Liver (tissue), 8 donors: ENCODE measurements at regions not wholly inside any gene's neighbourhood (a gene's known extent, or its start where the extent isn't known, plus 50 kb on each side); places are given as distances from the start of the nearest gene placed in this dataset.

Experiments used
- DNase-seq: peaks from one replicate; pipeline ENCODE4 v3.0.0-alpha.2; 2017; ENCODE audit warnings: low spot score
- H3K27ac ChIP-seq, 2 donors: one replicate each; pipeline ENCODE4 v1.7.0; 2013; ENCODE audit warnings: inconsistent platforms in 2 of 2, low read length in 2 of 2, control low read depth in 1 of 2, low read depth in 1 of 2, mild to moderate bottlenecking in 1 of 2
- H3K27me3 ChIP-seq, 4 donors: one replicate each; pipeline versions ENCODE4 v1.6.1 to v1.7.0; 2013; ENCODE audit warnings: low read length in 3 of 4, inconsistent platforms in 1 of 4, mild to moderate bottlenecking in 1 of 4, moderate library complexity in 1 of 4; ENCODE audit not compliant: control insufficient read depth in 4 of 4, insufficient read depth in 4 of 4
- H3K36me3 ChIP-seq, 4 donors: one replicate each; pipeline versions ENCODE4 v1.6.1 to v1.7.0; 2013; ENCODE audit warnings: low read length in 3 of 4, mild to moderate bottlenecking in 3 of 4, low read depth in 1 of 4, moderate library complexity in 1 of 4; ENCODE audit not compliant: control insufficient read depth in 4 of 4, insufficient read depth in 3 of 4
- H3K4me1 ChIP-seq, 4 donors: one replicate each; pipeline versions ENCODE4 v1.6.1 to v1.7.0; 2013; ENCODE audit warnings: low read length in 3 of 4, mild to moderate bottlenecking in 3 of 4, moderate library complexity in 1 of 4; ENCODE audit not compliant: control insufficient read depth in 4 of 4, insufficient read depth in 4 of 4
- H3K4me3 ChIP-seq, 3 donors: one replicate each; pipeline versions ENCODE4 v1.6.1 to v1.7.0; 2013; ENCODE audit warnings: low read length in 3 of 3, control low read depth in 1 of 3, low read depth in 1 of 3, mild to moderate bottlenecking in 1 of 3
- H3K9ac ChIP-seq, 2 donors: one replicate each; pipeline ENCODE4 v1.7.0; 2013; ENCODE audit warnings: low read length in 2 of 2, mild to moderate bottlenecking in 2 of 2, moderate library complexity in 2 of 2, control low read depth in 1 of 2, low read depth in 1 of 2
- H3K9me3 ChIP-seq, 4 donors: one replicate each; pipeline versions ENCODE4 v1.6.1 to v1.7.0; 2013; ENCODE audit warnings: low read length in 3 of 4; ENCODE audit not compliant: control insufficient read depth in 4 of 4
- ATF3 ChIP-seq: IDR thresholded peaks from 2 replicates; pipeline ENCODE4 v1.6.1; 2016; ENCODE audit warnings: antibody characterized with exemption
- EGR1 ChIP-seq, 2 donors: IDR thresholded peaks; 2 replicates each; pipeline ENCODE4 v1.6.1; 2016 to 2018; ENCODE audit warnings: antibody characterized with exemption in 2 of 2, low read depth in 2 of 2
- FOXA2 ChIP-seq: IDR thresholded peaks from 2 replicates; pipeline ENCODE4 v1.6.1; 2016; ENCODE audit warnings: antibody characterized with exemption
- GABPA ChIP-seq, 2 donors: IDR thresholded peaks in 1 of 2; conservative IDR thresholded peaks in 1 of 2; 2 replicates each; pipeline ENCODE4 v1.6.1; 2016; ENCODE audit warnings: antibody characterized with exemption in 2 of 2, mild to moderate bottlenecking in 1 of 2, moderate library complexity in 1 of 2
- HNF4G ChIP-seq: IDR thresholded peaks from 2 replicates; pipeline ENCODE4 v1.6.1; 2016; ENCODE audit warnings: antibody characterized with exemption
- JUND ChIP-seq, 2 donors: IDR thresholded peaks; 2 replicates each; pipeline ENCODE4 v1.6.1; 2016; ENCODE audit warnings: antibody characterized with exemption in 2 of 2
- NR2F2 ChIP-seq: IDR thresholded peaks from 2 replicates; pipeline ENCODE4 v1.6.1; 2016; ENCODE audit warnings: antibody characterized with exemption
- RAD21 ChIP-seq, 2 donors: IDR thresholded peaks; 2 replicates each; pipeline ENCODE4 v1.6.1; 2016; ENCODE audit warnings: antibody characterized with exemption in 2 of 2, mild to moderate bottlenecking in 2 of 2
- REST ChIP-seq: IDR thresholded peaks from 2 replicates; pipeline ENCODE4 v1.6.1; 2016; ENCODE audit warnings: antibody characterized with exemption, mild to moderate bottlenecking
- RXRA ChIP-seq, 2 donors: IDR thresholded peaks; 2 replicates each; pipeline ENCODE4 v1.6.1; 2017 to 2018; ENCODE audit warnings: antibody characterized with exemption in 2 of 2, mild to moderate bottlenecking in 1 of 2
- SP1 ChIP-seq: IDR thresholded peaks from 2 replicates; pipeline ENCODE4 v1.6.1; 2018; ENCODE audit warnings: antibody characterized with exemption, mild to moderate bottlenecking
- YY1 ChIP-seq: IDR thresholded peaks from 2 replicates; pipeline ENCODE4 v1.6.1; 2016; ENCODE audit warnings: antibody characterized with exemption, mild to moderate bottlenecking
- ZBTB33 ChIP-seq: IDR thresholded peaks from 2 replicates; pipeline ENCODE4 v1.6.1; 2016; ENCODE audit warnings: antibody characterized with exemption
- WGBS: extraction: QIAGEN DNeasy Blood & Tissue Kit; methylation state at CpG from one replicate; pipeline ENCODE4 v1.1.7; 2013; 5-methylcytosine and 5-hydroxymethylcytosine counted together
- TF ChIP-seq, protein P1 (sequence below): IDR thresholded peaks from 2 replicates; pipeline ENCODE4 v1.6.1; 2016; ENCODE audit warnings: antibody characterized with exemption
- TF ChIP-seq, protein P2 (sequence below): fragments of 150-350 bp; IDR thresholded peaks from 2 replicates; pipeline ENCODE4 v1.5.1; 2017; ENCODE audit warnings: improper control_type of control experiment, low read depth, low read length; ENCODE audit not compliant: missing input control
- donor health status: healthy.
- donor health status: healthy.
- donor health status: healthy.
- donor health status: healthy.
- donor health status: healthy.

DNA sequence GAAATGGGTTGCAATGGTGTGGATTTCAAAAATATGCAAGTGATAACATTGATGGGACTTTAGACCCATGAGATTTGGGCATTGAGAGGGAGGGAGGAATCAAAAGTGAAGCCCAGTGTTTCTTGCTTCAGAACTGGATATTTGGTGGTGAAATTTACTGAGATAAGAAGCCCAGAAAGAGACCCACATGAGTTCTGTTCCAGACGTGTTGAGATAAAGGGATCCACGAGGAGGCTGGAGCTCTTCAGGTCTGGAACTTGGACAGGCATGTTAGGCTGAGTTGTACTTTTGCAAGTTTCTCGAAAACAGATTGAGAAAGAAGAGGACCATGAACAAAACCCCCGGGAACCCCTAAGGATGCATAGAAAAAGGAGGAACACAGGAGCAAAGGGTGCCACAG lies 290.2 kb downstream of the MEX3B start:
- no peak for TF ChIP-seq JUND (IDR thresholded peaks at IDR 0.05)
- no peak for TF ChIP-seq YY1
- TF ChIP-seq RXRA (IDR thresholded peaks at IDR 0.05): no peak
- TF ChIP-seq RAD21 (IDR thresholded peaks at IDR 0.05): no peak
- no peak for TF ChIP-seq SP1
- TF ChIP-seq, protein P1, sequence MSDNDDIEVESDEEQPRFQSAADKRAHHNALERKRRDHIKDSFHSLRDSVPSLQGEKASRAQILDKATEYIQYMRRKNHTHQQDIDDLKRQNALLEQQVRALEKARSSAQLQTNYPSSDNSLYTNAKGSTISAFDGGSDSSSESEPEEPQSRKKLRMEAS: no peak
- TF ChIP-seq FOXA2: no peak
- no peak for TF ChIP-seq GABPA (IDR thresholded peaks at IDR 0.05 in 1 of 2, conservative IDR thresholded peaks at IDR 0.05 in 1 of 2)
- no peak for TF ChIP-seq HNF4G
- no peak for TF ChIP-seq ATF3
- TF ChIP-seq, protein P2, sequence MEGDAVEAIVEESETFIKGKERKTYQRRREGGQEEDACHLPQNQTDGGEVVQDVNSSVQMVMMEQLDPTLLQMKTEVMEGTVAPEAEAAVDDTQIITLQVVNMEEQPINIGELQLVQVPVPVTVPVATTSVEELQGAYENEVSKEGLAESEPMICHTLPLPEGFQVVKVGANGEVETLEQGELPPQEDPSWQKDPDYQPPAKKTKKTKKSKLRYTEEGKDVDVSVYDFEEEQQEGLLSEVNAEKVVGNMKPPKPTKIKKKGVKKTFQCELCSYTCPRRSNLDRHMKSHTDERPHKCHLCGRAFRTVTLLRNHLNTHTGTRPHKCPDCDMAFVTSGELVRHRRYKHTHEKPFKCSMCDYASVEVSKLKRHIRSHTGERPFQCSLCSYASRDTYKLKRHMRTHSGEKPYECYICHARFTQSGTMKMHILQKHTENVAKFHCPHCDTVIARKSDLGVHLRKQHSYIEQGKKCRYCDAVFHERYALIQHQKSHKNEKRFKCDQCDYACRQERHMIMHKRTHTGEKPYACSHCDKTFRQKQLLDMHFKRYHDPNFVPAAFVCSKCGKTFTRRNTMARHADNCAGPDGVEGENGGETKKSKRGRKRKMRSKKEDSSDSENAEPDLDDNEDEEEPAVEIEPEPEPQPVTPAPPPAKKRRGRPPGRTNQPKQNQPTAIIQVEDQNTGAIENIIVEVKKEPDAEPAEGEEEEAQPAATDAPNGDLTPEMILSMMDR: no peak
- no peak for TF ChIP-seq REST
- DNase-seq: no peak
- H3K4me1 ChIP-seq: peaks cover 0 to 2% (median 0%) of the 10 kb centered on the region in 4 donors
- H3K9ac ChIP-seq: no peak overlapping the region
- no peak overlapping the region for H3K27ac ChIP-seq
- H3K27me3 ChIP-seq: no peaks in the 10 kb centered on the region
- no peaks in the 10 kb centered on the region for H3K9me3 ChIP-seq
- H3K36me3 ChIP-seq: no peaks in the 10 kb centered on the region
- no peak overlapping the region for H3K4me3 ChIP-seq
- 68% methylated on average over 4 of the region's 4 CpGs for WGBS

GRCh38 chr15:81754078-81754477 lies 291.7 kb downstream of the MEX3B start:
- WGBS: 48% methylated on average over 1 of the region's 1 CpG
- H3K36me3 ChIP-seq: no peaks in the 10 kb centered on the region

More at GRCh38 chr15:81754078-81754477, 291.7 kb downstream of the MEX3B start:
- DNase-seq: no peak
- no peaks in the 10 kb centered on the region for H3K27me3 ChIP-seq
- no peak overlapping the region for H3K27ac ChIP-seq
- peaks cover 0 to 2% (median 0%) of the 10 kb centered on the region in 4 donors for H3K4me1 ChIP-seq
- no peak overlapping the region for H3K9ac ChIP-seq
- H3K4me3 ChIP-seq: no peak overlapping the region
- H3K9me3 ChIP-seq: no peaks in the 10 kb centered on the region
- TF ChIP-seq, protein P1: no peak
- TF ChIP-seq EGR1 (IDR thresholded peaks at IDR 0.05; ENCODE audit: low read depth in 2 of 2): no peak
- TF ChIP-seq ZBTB33: no peak
- no peak for TF ChIP-seq NR2F2
- no peak for TF ChIP-seq RAD21 (IDR thresholded peaks at IDR 0.05)
- TF ChIP-seq RXRA (IDR thresholded peaks at IDR 0.05): no peak
